ENCODE measurements at regions not wholly inside any gene's neighbourhood (a gene's known extent, or its start where the extent isn't known, plus 50 kb on each side); places are given as distances from the start of the nearest gene placed in this dataset.

DNA sequence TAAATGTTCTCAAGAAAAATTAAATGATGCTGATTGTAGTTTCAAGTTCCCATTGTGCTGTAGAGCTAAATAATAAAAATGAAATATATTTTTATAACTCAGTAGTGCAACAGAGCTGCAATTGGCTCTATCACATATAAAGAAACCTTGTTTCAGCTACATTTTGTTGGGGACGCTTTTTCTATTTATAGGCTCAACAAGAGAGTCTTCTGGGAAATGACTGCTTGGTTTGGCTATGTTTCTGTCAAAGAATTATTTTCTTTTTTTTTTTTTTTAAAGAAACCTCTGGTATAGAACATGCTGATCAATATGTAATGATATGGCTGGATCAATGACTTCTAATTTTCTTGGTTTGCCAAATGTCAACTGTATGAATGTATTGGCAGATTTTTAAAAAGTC lies 76.5 kb downstream of the OTOL1 start (continued):
- no peak for TF ChIP-seq EGR1 (IDR thresholded peaks at IDR 0.05; ENCODE audit: low read depth)
- TF ChIP-seq YY1 (IDR thresholded peaks at IDR 0.05; ENCODE audit: extremely low read depth, insufficient replicate concordance, low read depth, low read length) = no peak
- TF ChIP-seq FOSL1 (IDR thresholded peaks at IDR 0.05; ENCODE audit: low read depth) = no peak
- TF ChIP-seq, protein P1, sequence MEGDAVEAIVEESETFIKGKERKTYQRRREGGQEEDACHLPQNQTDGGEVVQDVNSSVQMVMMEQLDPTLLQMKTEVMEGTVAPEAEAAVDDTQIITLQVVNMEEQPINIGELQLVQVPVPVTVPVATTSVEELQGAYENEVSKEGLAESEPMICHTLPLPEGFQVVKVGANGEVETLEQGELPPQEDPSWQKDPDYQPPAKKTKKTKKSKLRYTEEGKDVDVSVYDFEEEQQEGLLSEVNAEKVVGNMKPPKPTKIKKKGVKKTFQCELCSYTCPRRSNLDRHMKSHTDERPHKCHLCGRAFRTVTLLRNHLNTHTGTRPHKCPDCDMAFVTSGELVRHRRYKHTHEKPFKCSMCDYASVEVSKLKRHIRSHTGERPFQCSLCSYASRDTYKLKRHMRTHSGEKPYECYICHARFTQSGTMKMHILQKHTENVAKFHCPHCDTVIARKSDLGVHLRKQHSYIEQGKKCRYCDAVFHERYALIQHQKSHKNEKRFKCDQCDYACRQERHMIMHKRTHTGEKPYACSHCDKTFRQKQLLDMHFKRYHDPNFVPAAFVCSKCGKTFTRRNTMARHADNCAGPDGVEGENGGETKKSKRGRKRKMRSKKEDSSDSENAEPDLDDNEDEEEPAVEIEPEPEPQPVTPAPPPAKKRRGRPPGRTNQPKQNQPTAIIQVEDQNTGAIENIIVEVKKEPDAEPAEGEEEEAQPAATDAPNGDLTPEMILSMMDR (IDR thresholded peaks at IDR 0.05 in 2 of 3, conservative IDR thresholded peaks at IDR 0.05 in 1 of 3; ENCODE audit: borderline replicate concordance in 1 of 3, insufficient read depth in 1 of 3, low read depth in 2 of 3, low read length in 2 of 3) = no peak
- TF ChIP-seq POLR2A (IDR thresholded peaks at IDR 0.05; ENCODE audit: borderline replicate concordance, extremely low read depth, insufficient read depth, insufficient read length) = no peak
- no peak for TF ChIP-seq EZH2 (IDR thresholded peaks at IDR 0.05)

DNA sequence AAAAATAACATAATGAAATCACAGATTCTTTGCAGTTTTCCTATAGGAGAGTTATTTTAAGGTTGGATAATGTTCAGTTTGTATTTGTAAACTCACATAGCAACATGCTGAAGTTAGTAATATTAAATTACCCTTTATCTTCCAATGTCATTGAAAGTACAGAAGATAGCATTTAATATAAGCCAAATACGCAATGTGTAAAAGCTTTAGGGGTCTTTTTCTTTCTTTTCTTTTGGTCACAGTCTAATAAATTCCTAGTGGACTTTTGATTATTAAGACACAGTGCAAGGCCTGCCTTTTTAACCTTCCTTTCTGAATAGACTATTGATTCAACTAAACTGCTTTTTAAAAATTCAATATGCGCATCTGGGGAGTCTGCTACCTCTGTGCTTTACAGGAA lies 79.3 kb downstream of the OTOL1 start:
- no TSS peak for BruUV-seq (replicated peaks)
- CTCF ChIA-PET = no interaction called here
- intact Hi-C loops (cut with micrococcal nuclease) = no loop called here

More for the DNA sequence above, 79.3 kb downstream of the OTOL1 start:
- Histone ChIP-seq H2AFZ (ENCODE audit: low read depth, low read length, poor library complexity, severe bottlenecking) (no peak overlapping the region), H3K36me3 (ENCODE audit: control insufficient read depth in 1 of 2, insufficient read depth in 2 of 2, low read length in 2 of 2) (no peaks in the 10 kb centered on the region), H3K4me2 (ENCODE audit: low read length) (no peak overlapping the region), H3K9me3 (ENCODE audit: control insufficient read depth in 1 of 2, insufficient read depth in 1 of 2, low read depth in 1 of 2, low read length in 2 of 2) (no peaks in the 10 kb centered on the region), H3K4me1 (ENCODE audit: control insufficient read depth in 1 of 2, insufficient read depth in 2 of 2, low read length in 2 of 2) (no peaks in the 10 kb centered on the region), H3K79me2 (ENCODE audit: insufficient read depth, low read length) (no peaks in the 10 kb centered on the region), H3K4me3 (replicated peaks in 1 of 2; ENCODE audit: low read depth in 1 of 2, low read length in 2 of 2) (no peak overlapping the region), H3K27me3 (ENCODE audit: insufficient read depth, low read length) (no peaks in the 10 kb centered on the region), H3K27ac (ENCODE audit: low read depth, low read length) (no peak overlapping the region), H4K20me1 (ENCODE audit: insufficient read depth) (no peaks in the 10 kb centered on the region), H3K9ac (ENCODE audit: low read length) (no peak overlapping the region), H3K9me2 (ENCODE audit: insufficient read depth) (no peaks in the 10 kb centered on the region)
- ChIA-PET POLR2A (no interaction called here), RAD21 (ENCODE audit: low non-redundant PET in 1 of 2, low total read pairs in 2 of 2, uncharacterized antibody in 2 of 2, unreplicated experiment in 2 of 2) (no interaction called here)
- no peak for ATAC-seq
- no peak for DNase-seq (ENCODE audit: low read depth, low spot score)
- TF ChIP-seq YY1 (IDR thresholded peaks at IDR 0.05; ENCODE audit: extremely low read depth, insufficient replicate concordance, low read depth, low read length) (no peak), JUND (IDR thresholded peaks at IDR 0.05) (no peak), EGR1 (IDR thresholded peaks at IDR 0.05; ENCODE audit: low read depth) (no peak), ZNF274 (IDR thresholded peaks at IDR 0.05; ENCODE audit: low read depth, low read length) (no peak), FOSL1 (IDR thresholded peaks at IDR 0.05; ENCODE audit: low read depth) (no peak), POLR2A (IDR thresholded peaks at IDR 0.05; ENCODE audit: borderline replicate concordance, extremely low read depth, insufficient read depth, insufficient read length) (no peak), ELF1 (IDR thresholded peaks at IDR 0.05; ENCODE audit: borderline replicate concordance, low read depth) (no peak)
- TF ChIP-seq, protein P2, sequence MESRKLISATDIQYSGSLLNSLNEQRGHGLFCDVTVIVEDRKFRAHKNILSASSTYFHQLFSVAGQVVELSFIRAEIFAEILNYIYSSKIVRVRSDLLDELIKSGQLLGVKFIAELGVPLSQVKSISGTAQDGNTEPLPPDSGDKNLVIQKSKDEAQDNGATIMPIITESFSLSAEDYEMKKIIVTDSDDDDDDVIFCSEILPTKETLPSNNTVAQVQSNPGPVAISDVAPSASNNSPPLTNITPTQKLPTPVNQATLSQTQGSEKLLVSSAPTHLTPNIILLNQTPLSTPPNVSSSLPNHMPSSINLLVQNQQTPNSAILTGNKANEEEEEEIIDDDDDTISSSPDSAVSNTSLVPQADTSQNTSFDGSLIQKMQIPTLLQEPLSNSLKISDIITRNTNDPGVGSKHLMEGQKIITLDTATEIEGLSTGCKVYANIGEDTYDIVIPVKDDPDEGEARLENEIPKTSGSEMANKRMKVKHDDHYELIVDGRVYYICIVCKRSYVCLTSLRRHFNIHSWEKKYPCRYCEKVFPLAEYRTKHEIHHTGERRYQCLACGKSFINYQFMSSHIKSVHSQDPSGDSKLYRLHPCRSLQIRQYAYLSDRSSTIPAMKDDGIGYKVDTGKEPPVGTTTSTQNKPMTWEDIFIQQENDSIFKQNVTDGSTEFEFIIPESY (IDR thresholded peaks at IDR 0.05; ENCODE audit: extremely low read depth, insufficient replicate concordance, low read length) = no peak

Data from HCT116 (cell line).